Osteoblast (primary cell): ENCODE measurements at regions not wholly inside any gene's neighbourhood (a gene's known extent, or its start where the extent isn't known, plus 50 kb on each side); places are given as distances from the start of the nearest gene placed in this dataset.

ENCODE experiments used
- DNase-seq: peaks from one replicate; pipeline ENCODE4 v3.0.0; 2011; ENCODE audit warnings: low spot score, mixed read lengths; ENCODE audit not compliant: insufficient read length; ENCODE audit errors: missing footprints
- H2AFZ ChIP-seq: 2 replicates; pipeline ENCODE4 v1.6.0; 2011; ENCODE audit warnings: mild to moderate bottlenecking, low read length
- H3K27ac ChIP-seq: 2 replicates; pipeline ENCODE4 v1.5.1; 2011; ENCODE audit warnings: mild to moderate bottlenecking, low read depth, low read length, moderate library complexity
- H3K27me3 ChIP-seq: 2 replicates; pipeline ENCODE4 v1.6.0; 2012; ENCODE audit warnings: mild to moderate bottlenecking, control low read depth, inconsistent platforms, low read length, moderate library complexity; ENCODE audit not compliant: insufficient read depth
- H3K36me3 ChIP-seq: 2 replicates; pipeline ENCODE4 v1.5.1; 2011; ENCODE audit warnings: mild to moderate bottlenecking, low read length, control low read depth, moderate library complexity; ENCODE audit not compliant: insufficient read depth
- H3K4me1 ChIP-seq: 2 replicates; pipeline ENCODE4 v1.5.1; 2011; ENCODE audit warnings: mild to moderate bottlenecking, low read length, control low read depth, moderate library complexity; ENCODE audit not compliant: insufficient read depth
- H3K4me2 ChIP-seq: 2 replicates; pipeline ENCODE4 v1.6.0; 2011; ENCODE audit warnings: mild to moderate bottlenecking, low read length; ENCODE audit not compliant: insufficient read depth
- H3K4me3 ChIP-seq: fragments of 200-600 bp; sonication (generic); 3 replicates; pipeline ENCODE4 v1.5.1; 2012; ENCODE audit warnings: mild to moderate bottlenecking, low read length, inconsistent platforms; ENCODE audit not compliant: insufficient read depth
- H3K79me2 ChIP-seq: 2 replicates; pipeline ENCODE4 v1.6.0; 2012; ENCODE audit warnings: mild to moderate bottlenecking, low read length, control low read depth, inconsistent platforms; ENCODE audit not compliant: insufficient read depth
- H3K9me3 ChIP-seq: 2 replicates; pipeline ENCODE4 v1.5.1; 2011; ENCODE audit warnings: low read depth, low read length, control low read depth
- H4K20me1 ChIP-seq: 2 replicates; pipeline ENCODE4 v1.6.0; 2012; ENCODE audit warnings: mild to moderate bottlenecking, low read length, control low read depth; ENCODE audit not compliant: insufficient read depth
- TF ChIP-seq, protein P1 (sequence below): IDR thresholded peaks from 2 replicates; pipeline ENCODE4 v1.5.1; 2011; ENCODE audit warnings: mild to moderate bottlenecking, low read depth, low read length, moderate library complexity; ENCODE audit errors: extremely low read depth

DNA sequence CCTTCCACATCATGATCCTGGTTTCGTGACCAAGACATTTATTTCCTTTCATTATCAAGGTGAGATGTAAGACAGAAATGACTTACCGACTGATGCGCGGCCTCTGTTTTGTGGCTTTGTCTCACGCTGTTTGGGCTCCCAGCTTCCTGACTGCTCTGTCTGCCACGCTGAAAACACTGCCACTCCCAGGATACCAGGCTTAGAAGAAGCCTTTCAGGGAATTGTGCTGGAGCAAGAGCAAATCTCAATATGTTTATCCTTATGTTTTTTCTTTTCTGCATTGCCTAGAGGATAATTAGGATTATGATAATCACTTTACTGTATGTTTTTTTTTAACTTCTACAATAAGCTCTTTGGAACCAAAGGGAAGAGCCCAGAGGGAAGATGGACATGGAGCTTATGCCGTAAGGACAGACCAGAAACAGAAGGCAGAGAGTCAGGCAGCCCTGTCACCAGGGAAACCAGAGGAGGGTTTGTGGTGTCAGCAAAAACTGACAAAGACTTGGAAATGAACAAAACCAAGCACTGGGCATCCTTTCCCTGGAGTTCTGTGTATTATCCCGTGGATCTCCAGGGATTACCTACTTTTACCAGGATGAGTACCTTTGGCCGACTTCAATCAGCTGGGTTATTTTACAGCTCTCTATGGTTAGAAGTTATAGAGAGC lies 68.2 kb upstream of the ISX start:
- TF ChIP-seq, protein P1, sequence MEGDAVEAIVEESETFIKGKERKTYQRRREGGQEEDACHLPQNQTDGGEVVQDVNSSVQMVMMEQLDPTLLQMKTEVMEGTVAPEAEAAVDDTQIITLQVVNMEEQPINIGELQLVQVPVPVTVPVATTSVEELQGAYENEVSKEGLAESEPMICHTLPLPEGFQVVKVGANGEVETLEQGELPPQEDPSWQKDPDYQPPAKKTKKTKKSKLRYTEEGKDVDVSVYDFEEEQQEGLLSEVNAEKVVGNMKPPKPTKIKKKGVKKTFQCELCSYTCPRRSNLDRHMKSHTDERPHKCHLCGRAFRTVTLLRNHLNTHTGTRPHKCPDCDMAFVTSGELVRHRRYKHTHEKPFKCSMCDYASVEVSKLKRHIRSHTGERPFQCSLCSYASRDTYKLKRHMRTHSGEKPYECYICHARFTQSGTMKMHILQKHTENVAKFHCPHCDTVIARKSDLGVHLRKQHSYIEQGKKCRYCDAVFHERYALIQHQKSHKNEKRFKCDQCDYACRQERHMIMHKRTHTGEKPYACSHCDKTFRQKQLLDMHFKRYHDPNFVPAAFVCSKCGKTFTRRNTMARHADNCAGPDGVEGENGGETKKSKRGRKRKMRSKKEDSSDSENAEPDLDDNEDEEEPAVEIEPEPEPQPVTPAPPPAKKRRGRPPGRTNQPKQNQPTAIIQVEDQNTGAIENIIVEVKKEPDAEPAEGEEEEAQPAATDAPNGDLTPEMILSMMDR: no peak
- H4K20me1 ChIP-seq: no peaks in the 10 kb centered on the region
- DNase-seq: no peak
- no peak overlapping the region for H3K27ac ChIP-seq
- H2AFZ ChIP-seq: no peak overlapping the region
- H3K79me2 ChIP-seq: no peaks in the 10 kb centered on the region
- H3K36me3 ChIP-seq: no peaks in the 10 kb centered on the region
- no peaks in the 10 kb centered on the region for H3K9me3 ChIP-seq
- H3K27me3 ChIP-seq: no peaks in the 10 kb centered on the region
- no peak overlapping the region for H3K4me3 ChIP-seq
- no peak overlapping the region for H3K4me2 ChIP-seq
- H3K4me1 ChIP-seq: no peaks in the 10 kb centered on the region

DNA sequence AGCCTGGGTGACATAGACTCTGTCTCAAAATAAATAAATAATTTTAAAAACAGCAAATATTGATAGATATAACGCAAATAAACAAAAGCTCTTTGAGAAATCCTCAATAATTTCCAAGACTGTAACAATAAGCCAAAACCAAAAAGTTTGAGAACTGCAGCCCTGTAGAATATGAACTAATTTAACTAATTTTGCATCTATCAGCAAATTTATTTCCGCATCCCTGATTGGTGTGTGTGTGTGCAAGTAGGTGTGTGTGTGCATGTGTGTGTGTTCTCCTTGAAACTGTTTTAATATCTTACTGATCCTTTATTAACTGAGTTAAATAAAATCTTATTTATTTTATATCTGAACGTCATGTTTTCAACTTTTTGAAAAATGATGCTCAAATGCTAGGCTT lies 67.0 kb upstream of the ISX start:
- Histone ChIP-seq H3K4me1 (no peaks in the 10 kb centered on the region), H3K27me3 (no peaks in the 10 kb centered on the region), H3K79me2 (no peaks in the 10 kb centered on the region), H2AFZ (no peak overlapping the region), H3K27ac (no peak overlapping the region), H3K9me3 (no peaks in the 10 kb centered on the region), H4K20me1 (no peaks in the 10 kb centered on the region), H3K4me3 (no peak overlapping the region), H3K36me3 (no peaks in the 10 kb centered on the region), H3K4me2 (no peak overlapping the region)
- DNase-seq: no peak
- TF ChIP-seq, protein P1: no peak

DNA sequence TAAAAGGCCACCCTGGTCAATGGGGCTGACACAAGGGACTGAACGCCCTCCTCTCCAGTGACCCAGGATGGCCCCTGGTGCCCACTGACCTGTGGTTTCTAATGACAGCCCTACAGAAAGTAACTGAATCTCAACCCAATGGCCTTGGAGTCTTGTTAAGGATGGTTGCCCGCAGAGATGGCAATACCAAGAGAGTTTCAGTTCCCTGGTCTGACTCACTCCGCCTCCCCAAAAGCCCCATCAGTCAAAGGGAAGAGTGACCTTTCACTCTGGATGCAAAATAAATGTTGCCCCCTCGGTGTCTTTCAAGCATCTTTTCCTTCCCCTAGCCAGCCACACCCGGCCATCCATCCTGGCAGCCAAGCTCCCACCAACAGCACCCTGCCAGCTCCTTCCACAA lies 57.7 kb upstream of the ISX start:
- no peaks in the 10 kb centered on the region for H4K20me1 ChIP-seq
- DNase-seq: no peak
- H3K4me1 ChIP-seq: no peaks in the 10 kb centered on the region
- no peaks in the 10 kb centered on the region for H3K36me3 ChIP-seq
- no peak overlapping the region for H3K4me3 ChIP-seq
- H3K27ac ChIP-seq: no peak overlapping the region
- H3K4me2 ChIP-seq: no peak overlapping the region
- no peak overlapping the region for H2AFZ ChIP-seq
- H3K27me3 ChIP-seq: no peaks in the 10 kb centered on the region
- no peaks in the 10 kb centered on the region for H3K79me2 ChIP-seq
- TF ChIP-seq, protein P1: no peak
- H3K9me3 ChIP-seq: no peaks in the 10 kb centered on the region

DNA sequence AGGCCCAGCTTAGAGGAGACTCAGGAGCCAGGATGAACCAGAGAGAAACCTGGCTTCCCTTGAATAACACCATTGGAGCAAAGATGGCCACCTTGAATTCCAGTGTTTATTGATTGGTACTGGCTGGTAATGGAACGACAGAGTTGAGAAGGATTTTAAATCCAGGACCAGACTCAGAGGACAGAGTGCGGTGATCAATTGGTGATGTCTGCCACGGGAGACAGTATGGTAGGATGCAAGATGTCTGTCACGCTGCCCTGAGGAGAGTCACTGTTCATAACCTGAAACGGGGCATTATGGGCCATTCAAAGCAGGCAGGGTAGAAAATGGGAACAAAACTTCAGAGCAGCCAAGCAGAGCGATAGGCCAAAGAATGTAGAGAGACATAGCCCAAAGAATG lies 55.4 kb upstream of the ISX start:
- no peaks in the 10 kb centered on the region for H3K9me3 ChIP-seq
- no peak for DNase-seq
- H3K27me3 ChIP-seq: no peaks in the 10 kb centered on the region
- no peaks in the 10 kb centered on the region for H3K79me2 ChIP-seq
- no peak overlapping the region for H3K4me2 ChIP-seq
- no peak overlapping the region for H3K4me3 ChIP-seq
- H3K36me3 ChIP-seq: no peaks in the 10 kb centered on the region
- H3K27ac ChIP-seq: no peak overlapping the region
- TF ChIP-seq, protein P1: no peak
- no peaks in the 10 kb centered on the region for H4K20me1 ChIP-seq
- H3K4me1 ChIP-seq: no peaks in the 10 kb centered on the region
- no peak overlapping the region for H2AFZ ChIP-seq
